Astrocyte of the spinal cord (primary cell): ENCODE measurements at regions not wholly inside any gene's neighbourhood (a gene's known extent, or its start where the extent isn't known, plus 50 kb on each side); places are given as distances from the start of the nearest gene placed in this dataset.
A peak's percentile ranks its signal among the peaks of the same experiment; 100 is the strongest.

Experiments
- DNase-seq: peaks from one replicate; pipeline ENCODE4 v3.0.0; 2011; ENCODE audit warnings: low read depth, low spot score
- H3K4me3 ChIP-seq: 2 replicates; pipeline ENCODE4 v1.5.1; 2011; ENCODE audit warnings: low read depth, mild to moderate bottlenecking, low read length, moderate library complexity
- in situ Hi-C: cut with HindIII; loops from 2 replicates; pipeline ENCODE4 v1.10.0; 2017; ENCODE audit warnings: low sequenced_read_pairs
- TF ChIP-seq, protein P1 (sequence below): IDR thresholded peaks from 2 replicates; pipeline ENCODE4 v1.5.1; 2012; ENCODE audit warnings: low read depth, mild to moderate bottlenecking, low read length, inconsistent platforms

DNA sequence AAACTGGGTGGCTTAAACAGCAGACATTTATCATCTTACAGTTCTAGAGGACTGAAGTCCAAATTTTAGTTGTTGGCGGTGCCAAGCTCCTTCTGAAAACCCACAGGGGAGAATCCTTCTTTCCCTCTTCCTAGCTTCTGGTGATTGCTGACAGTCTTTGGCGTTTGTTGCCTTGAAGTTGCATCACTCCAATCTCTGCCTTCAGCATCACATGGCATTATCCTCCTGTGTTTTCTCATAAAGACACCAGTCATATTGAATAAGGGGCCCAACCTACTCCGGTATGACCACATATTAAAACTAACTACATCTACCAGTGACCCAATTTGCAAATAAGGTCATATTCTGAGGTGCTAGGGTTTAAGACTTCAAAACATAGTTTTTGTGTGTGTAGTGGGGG lies 472.1 kb upstream of the IGFBP3 start:
- in situ Hi-C loops, result no loop called here
- no peak overlapping the region for H3K4me3 ChIP-seq
- DNase-seq, result no peak
- TF ChIP-seq, protein P1, sequence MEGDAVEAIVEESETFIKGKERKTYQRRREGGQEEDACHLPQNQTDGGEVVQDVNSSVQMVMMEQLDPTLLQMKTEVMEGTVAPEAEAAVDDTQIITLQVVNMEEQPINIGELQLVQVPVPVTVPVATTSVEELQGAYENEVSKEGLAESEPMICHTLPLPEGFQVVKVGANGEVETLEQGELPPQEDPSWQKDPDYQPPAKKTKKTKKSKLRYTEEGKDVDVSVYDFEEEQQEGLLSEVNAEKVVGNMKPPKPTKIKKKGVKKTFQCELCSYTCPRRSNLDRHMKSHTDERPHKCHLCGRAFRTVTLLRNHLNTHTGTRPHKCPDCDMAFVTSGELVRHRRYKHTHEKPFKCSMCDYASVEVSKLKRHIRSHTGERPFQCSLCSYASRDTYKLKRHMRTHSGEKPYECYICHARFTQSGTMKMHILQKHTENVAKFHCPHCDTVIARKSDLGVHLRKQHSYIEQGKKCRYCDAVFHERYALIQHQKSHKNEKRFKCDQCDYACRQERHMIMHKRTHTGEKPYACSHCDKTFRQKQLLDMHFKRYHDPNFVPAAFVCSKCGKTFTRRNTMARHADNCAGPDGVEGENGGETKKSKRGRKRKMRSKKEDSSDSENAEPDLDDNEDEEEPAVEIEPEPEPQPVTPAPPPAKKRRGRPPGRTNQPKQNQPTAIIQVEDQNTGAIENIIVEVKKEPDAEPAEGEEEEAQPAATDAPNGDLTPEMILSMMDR, result no peak

DNA sequence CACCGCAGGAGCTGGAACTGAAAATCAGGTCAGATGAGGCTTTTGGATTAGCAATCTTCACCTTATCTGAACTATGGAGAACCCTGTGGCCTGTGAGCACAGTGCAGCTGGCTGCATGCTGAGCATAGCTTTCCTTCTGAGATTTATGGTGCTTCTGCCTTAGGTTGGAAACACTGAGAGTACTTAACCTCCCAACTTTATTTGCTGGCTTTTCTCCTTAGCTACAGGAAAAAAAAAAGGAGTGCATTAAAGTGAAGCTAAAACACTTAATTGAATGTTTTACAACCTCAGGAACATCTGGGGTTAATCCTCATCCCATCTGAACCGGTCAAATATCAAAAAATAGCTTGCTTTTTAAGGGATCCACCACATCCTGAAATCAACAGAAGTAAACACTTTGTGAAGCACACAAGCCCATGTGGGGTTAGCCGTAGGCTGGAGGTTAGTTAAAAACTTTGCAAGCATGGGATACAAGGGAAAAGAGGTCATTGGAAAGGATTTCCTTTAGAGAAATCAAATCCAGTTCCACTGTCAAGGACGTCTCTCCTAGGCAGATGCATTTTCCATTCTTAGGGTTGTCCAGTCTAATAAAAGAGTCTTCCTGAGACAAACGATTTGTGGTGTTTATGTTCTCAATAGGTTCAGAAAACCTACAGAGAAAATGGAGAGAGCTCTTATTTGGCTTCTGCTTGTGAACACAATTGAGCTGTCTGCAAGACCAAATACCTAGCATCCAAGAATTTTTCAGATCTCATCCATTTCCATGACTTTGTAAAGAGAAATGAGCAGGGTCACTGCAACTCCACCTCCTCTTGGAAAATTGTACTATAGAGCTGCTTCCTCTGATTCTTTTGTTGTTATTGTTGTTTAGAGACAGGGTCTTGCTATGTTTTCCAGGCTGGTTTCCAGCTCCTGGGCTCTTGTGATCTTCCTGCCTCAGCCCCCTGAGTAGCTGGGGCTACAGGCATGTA lies 470.4 kb upstream of the IGFBP3 start:
- H3K4me3 ChIP-seq, result no peak overlapping the region
- peak; percentile 13 for DNase-seq
- in situ Hi-C loops, result no loop called here
- TF ChIP-seq, protein P1, result no peak

DNA sequence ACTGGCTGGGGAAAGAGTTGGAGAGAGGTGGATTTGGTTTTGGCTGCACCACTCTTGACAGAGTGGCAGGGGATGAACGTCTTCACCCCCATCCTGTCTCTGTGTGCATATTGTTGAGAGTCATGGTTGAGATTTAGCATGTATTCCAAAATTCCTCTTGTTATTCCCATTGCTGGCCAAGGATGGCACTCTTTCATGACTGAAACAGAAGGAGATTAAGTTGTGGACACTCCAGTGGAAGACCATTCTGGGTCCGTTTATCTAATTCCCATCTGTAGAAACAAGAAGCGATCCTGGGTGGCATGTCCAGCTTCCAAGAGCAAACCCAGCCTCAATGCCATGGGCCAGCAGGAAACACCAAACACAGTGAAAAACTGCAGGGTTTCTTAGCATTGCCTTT lies 469.0 kb upstream of the IGFBP3 start:
- H3K4me3 ChIP-seq, result no peak overlapping the region
- TF ChIP-seq, protein P1, result peak; percentile 4
- no peak for DNase-seq
- in situ Hi-C loops, result no loop called here

DNA sequence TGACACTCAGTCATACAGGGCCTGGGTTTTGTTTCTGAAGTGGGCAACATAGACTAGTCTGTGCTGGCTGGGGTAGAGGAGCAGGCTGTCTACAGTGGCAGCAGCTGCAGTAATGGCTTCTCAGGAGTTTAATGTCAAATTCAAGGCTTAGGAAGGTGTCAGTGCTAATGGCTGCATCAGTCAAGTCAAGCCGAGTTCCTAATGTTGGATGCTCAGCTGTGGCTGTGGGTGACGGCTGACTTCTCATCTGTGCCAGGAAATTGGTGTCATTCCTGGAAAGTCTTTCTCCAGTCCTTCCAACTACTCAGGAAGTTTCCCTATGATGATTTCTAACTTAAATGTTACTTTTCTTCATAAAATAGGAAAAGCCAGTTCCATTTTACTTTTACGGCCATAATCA lies 468.1 kb upstream of the IGFBP3 start:
- TF ChIP-seq, protein P1, result no peak
- in situ Hi-C loops, result no loop called here
- H3K4me3 ChIP-seq, result no peak overlapping the region
- DNase-seq, result no peak

DNA sequence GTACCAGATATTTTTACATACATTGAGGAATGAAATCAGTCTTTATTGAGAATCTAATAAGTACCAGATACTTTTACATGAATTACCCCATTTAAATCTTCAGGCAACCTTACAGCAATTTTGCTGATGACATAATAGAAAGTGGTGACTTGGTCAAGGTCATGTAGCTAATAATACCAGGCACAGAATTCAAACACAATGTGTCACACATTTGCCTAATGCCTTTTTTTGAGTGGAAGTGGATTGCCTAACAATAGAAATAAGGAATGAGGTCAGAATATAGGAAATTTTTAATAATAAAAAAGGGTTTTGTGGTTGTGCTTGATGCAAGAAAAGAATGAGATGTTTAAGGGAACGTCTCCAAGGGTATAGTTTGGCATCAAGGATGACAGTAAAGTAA lies 466.6 kb upstream of the IGFBP3 start:
- in situ Hi-C loops, result no loop called here
- H3K4me3 ChIP-seq, result no peak overlapping the region
- DNase-seq, result peak; percentile 27
- TF ChIP-seq, protein P1, result no peak

DNA sequence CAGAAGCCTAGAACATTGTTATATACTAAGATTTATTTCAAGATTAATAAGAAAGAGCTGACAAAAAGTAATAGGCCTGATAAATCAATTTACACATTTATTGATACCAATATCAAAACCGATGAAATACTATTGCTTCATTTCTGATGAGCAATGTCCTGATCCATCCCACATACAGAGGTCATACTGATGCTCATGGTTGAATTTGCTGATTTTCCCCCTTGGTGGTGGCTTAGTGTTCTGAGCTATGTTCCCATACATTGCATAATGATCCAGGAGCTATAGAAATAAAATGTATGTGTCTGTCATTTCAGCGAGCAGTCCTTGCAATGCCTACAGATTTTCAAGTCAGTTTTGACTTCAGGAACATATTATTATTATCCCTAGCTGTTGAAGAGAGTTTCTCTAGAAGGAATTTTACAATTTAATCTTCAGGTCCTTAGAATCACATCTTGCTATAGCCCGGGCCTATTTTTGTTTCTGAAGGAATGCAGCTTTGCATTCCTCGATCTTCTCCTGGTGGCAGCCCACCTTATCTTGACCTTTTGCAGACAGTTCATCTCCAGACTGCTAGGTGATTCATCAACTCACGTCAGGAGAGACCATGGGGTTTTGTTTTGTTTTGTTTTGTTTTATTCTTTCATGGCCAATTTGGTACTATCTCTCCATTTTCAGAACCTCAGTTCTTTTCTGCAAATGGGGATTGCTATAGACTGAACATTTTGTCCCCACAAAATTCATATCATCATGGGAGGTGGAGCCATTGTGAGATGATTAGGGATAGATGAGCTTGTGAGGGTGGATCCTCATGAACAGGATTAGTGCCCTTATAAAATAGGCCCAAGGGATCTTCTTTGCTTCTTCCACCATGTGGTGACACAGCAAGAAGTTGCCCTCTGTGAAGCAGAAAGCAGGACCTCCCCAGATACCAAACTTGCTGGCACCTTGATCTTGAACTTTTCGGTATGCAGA lies 465.6 kb upstream of the IGFBP3 start:
- TF ChIP-seq, protein P1, result no peak
- no peak overlapping the region for H3K4me3 ChIP-seq
- in situ Hi-C loops, result no loop called here
- peak; percentile 9 for DNase-seq
